ENCODE measurements at regions not wholly inside any gene's neighbourhood (a gene's known extent, or its start where the extent isn't known, plus 50 kb on each side); places are given as distances from the start of the nearest gene placed in this dataset.

DNA sequence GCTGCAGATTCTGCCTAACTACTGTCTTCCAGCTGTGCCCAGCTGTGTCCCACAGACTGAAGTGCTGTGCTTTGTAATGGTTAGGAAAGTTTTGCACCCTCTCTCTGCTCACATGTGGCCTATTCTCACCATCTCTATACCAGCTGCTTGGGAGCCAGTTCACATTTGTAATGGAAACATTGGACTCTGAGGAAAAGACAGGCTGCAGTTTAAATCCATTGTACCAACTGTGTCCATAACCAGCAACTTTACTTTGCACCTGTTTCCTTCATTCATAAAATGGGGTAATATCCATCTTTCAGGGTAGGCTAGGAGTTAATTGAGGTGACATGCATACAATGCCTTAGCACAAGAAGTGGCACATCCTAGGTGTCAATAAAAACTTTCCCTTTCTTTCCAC is 344.0 kb downstream of the TNS1 start:
- H3K36me3 ChIP-seq = no peaks in the 10 kb centered on the region
- DNase-seq = no peak
- no peaks in the 10 kb centered on the region for H3K27me3 ChIP-seq
- intact Hi-C loops (cut with DNase I; ENCODE audit: low total_unique reads) = no loop called here
- H3K27ac ChIP-seq = no peak overlapping the region
- H3K9me3 ChIP-seq = no peaks in the 10 kb centered on the region
- no peak overlapping the region for H3K4me3 ChIP-seq
- H3K4me1 ChIP-seq = peaks cover 0 to 8% of the 10 kb centered on the region in 2 donors
- TF ChIP-seq CTCF (IDR thresholded peaks at IDR 0.05) = no peak
- no peak for TF ChIP-seq POLR2A (IDR thresholded peaks at IDR 0.05)

- Histone ChIP-seq H3K36me3 (no peaks in the 10 kb centered on the region), H3K9me3 (no peaks in the 10 kb centered on the region), H3K4me1 (peaks cover 6 to 14% of the 10 kb centered on the region in 2 donors), H3K4me3 (no peak overlapping the region), H3K27ac (no peak overlapping the region), H3K27me3 (no peaks in the 10 kb centered on the region)
- no peak for DNase-seq
- no peak for TF ChIP-seq POLR2A (IDR thresholded peaks at IDR 0.05)
- TF ChIP-seq CTCF (IDR thresholded peaks at IDR 0.05) = no peak
- intact Hi-C loops (cut with DNase I; ENCODE audit: low total_unique reads) = no loop called here
Measured at GRCh38 chr2:217657252-217657651, 345.5 kb downstream of the TNS1 start.

DNA sequence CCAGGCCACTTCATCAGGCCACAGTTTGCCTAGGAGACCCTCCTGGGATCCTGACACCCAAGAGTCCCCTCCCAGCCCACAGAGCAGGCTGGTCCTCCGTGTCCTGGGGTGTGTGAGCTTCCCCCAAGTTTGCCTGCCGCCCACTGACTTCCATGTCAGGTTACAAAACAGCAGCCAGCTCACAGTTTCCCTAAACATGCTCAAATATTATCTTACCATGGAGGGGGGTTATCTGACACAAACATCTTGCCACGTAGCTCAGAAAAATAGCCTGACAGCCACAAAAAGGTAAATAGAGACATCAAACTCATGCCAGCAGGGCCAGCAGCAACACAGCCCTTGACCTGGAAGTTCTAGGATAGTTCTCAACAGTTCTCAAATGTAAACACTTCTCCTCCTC is 346.5 kb downstream of the TNS1 start:
- Histone ChIP-seq H3K9me3 (no peaks in the 10 kb centered on the region), H3K4me1 (peaks cover 10% of the 10 kb centered on the region in 2 donors), H3K36me3 (no peaks in the 10 kb centered on the region), H3K4me3 (no peak overlapping the region), H3K27ac (peak overlapping the region in 1 of 2 donors; percentile 92), H3K27me3 (no peaks in the 10 kb centered on the region)
- no peak for TF ChIP-seq CTCF (IDR thresholded peaks at IDR 0.05)
- intact Hi-C loops (cut with DNase I; ENCODE audit: low total_unique reads) = no loop called here
- no peak for DNase-seq

DNA sequence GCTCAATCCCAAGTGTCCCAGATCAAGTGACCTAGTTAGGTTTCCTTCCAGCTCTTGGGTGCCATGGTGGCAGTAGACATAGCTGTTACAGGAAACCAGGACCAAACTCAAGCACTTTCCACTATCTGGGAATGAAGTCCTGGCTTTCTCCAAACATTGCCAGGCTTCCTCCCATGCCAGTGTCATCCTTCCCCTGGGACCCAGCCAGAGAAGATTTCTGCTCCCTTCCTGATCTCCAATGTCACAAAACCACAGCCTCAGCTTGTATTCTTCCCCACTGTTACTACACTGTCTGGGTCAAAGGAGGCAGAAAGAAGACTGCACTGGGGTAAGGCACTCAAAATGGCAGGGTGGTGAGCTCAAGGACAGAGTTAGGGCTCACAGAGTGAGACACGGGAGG is 347.1 kb downstream of the TNS1 start:
- H3K27ac ChIP-seq = peak overlapping the region in 1 of 2 donors; percentile 92
- no peak overlapping the region for H3K4me3 ChIP-seq
- H3K9me3 ChIP-seq = no peaks in the 10 kb centered on the region
- H3K4me1 ChIP-seq = peaks cover 10% of the 10 kb centered on the region in 2 donors
- no peak for DNase-seq
- TF ChIP-seq CTCF (IDR thresholded peaks at IDR 0.05) (no peak), POLR2A (IDR thresholded peaks at IDR 0.05) (no peak)
- H3K36me3 ChIP-seq = no peaks in the 10 kb centered on the region
- intact Hi-C loops (cut with DNase I; ENCODE audit: low total_unique reads) = no loop called here
- H3K27me3 ChIP-seq = no peaks in the 10 kb centered on the region

DNA sequence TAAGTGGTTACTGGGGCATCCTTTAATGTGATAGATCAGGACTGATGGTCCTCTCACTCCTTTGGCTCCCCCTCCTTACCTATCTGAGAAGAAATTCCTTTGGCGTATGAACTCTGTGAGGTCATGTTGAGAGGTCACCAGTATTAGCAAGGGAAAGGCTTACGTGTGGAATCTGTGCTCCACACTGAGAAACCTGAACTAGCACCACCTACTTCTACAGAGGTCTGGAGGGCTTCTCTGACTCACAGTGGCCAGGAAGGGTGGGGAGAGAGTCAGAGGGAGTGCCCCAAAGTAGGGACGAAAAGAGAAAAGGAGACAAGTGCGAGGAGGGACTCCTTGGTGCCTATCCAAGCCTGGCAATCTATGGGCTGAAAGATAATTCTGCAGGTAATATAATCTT is 348.6 kb downstream of the TNS1 start:
- Histone ChIP-seq H3K9me3 (no peaks in the 10 kb centered on the region), H3K4me1 (peaks cover 10% of the 10 kb centered on the region in 2 donors), H3K27me3 (no peaks in the 10 kb centered on the region), H3K36me3 (no peaks in the 10 kb centered on the region), H3K4me3 (no peak overlapping the region), H3K27ac (peak overlapping the region; percentile 85 to 92)
- DNase-seq = no peak
- intact Hi-C loops (cut with DNase I; ENCODE audit: low total_unique reads) = no loop called here
- TF ChIP-seq CTCF (IDR thresholded peaks at IDR 0.05) (no peak), POLR2A (IDR thresholded peaks at IDR 0.05) (no peak)

All from uterus (tissue), 3 donors.